KMS-11 (cell line): ENCODE measurements at regions not wholly inside any gene's neighbourhood (a gene's known extent, or its start where the extent isn't known, plus 50 kb on each side); places are given as distances from the start of the nearest gene placed in this dataset.

ENCODE experiments used
- H2AFZ ChIP-seq: fragments of 200-600 bp; sonication (generic); 2 replicates; pipeline ENCODE4 v1.6.1; 2016; ENCODE audit warnings: antibody characterized with exemption, mixed run types, low read depth
- H3K27ac ChIP-seq: fragments of 200-600 bp; sonication (generic); 2 replicates; pipeline ENCODE4 v1.6.1; 2016; ENCODE audit warnings: mild to moderate bottlenecking, mixed run types
- H3K27me3 ChIP-seq: fragments of 200-600 bp; sonication (generic); 2 replicates; pipeline ENCODE4 v1.6.1; 2017; ENCODE audit warnings: mild to moderate bottlenecking, low read depth, mixed run types, moderate library complexity; ENCODE audit not compliant: insufficient read depth
- H3K36me3 ChIP-seq: fragments of 200-600 bp; sonication (generic); 2 replicates; pipeline ENCODE4 v1.6.1; 2017; ENCODE audit warnings: mild to moderate bottlenecking, mixed run types; ENCODE audit not compliant: insufficient read depth
- H3K4me1 ChIP-seq: fragments of 200-600 bp; sonication (generic); 2 replicates; pipeline ENCODE4 v1.6.1; 2016; ENCODE audit warnings: mild to moderate bottlenecking, low read depth, mixed run types; ENCODE audit not compliant: poor library complexity, severe bottlenecking
- H3K4me2 ChIP-seq: fragments of 200-600 bp; sonication (generic); 2 replicates; pipeline ENCODE4 v1.7.0; 2016; ENCODE audit warnings: mild to moderate bottlenecking, mixed run types
- H3K4me3 ChIP-seq: fragments of 200-600 bp; sonication (generic); IDR thresholded peaks from 2 replicates; pipeline ENCODE4 v1.6.1; 2017; ENCODE audit warnings: low read depth, low read length, mixed read lengths; ENCODE audit not compliant: insufficient read depth
- H3K79me2 ChIP-seq: fragments of 200-600 bp; sonication (generic); 2 replicates; pipeline ENCODE4 v1.6.1; 2016; ENCODE audit warnings: low read depth, mixed run types; ENCODE audit not compliant: insufficient read depth
- H3K9ac ChIP-seq: fragments of 200-600 bp; sonication (generic); 2 replicates; pipeline ENCODE4 v1.6.1; 2016; ENCODE audit warnings: mild to moderate bottlenecking, mixed run types
- H4K20me1 ChIP-seq: fragments of 200-600 bp; sonication (generic); 2 replicates; pipeline ENCODE4 v1.6.1; 2016; ENCODE audit warnings: mild to moderate bottlenecking, mixed run types; ENCODE audit not compliant: insufficient read depth
- TF ChIP-seq, protein P1 (sequence below): fragments of 200-600 bp; sonication (generic); conservative IDR thresholded peaks from 2 replicates; pipeline ENCODE4 v1.6.1; 2017; ENCODE audit warnings: low read depth, mild to moderate bottlenecking, antibody characterized with exemption, low read length, moderate library complexity, mixed read lengths

DNA sequence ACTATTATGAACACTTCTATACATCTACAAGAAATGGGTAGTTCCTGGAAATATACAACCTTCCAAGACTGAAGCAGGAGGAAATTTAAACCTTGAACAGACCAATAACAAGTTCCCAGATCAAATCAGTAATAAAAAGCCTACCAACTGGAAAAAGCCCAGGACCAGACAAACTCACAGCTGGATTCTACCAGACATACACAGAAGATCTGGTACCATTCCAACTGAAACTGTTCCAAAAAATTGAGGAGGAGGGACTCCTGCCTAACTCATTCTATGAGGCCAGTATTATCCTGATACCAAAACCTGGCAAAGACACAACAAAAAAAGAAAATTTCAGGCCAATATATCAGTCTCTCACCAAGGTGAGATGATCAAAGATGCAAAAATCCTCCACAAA lies 189.4 kb downstream of the RPS29 start:
- H3K27ac ChIP-seq, result no peak overlapping the region
- no peak overlapping the region for H3K4me2 ChIP-seq
- no peaks in the 10 kb centered on the region for H3K27me3 ChIP-seq
- no peaks in the 10 kb centered on the region for H3K36me3 ChIP-seq
- no peaks in the 10 kb centered on the region for H4K20me1 ChIP-seq
- H3K4me1 ChIP-seq, result no peaks in the 10 kb centered on the region
- no peaks in the 10 kb centered on the region for H3K79me2 ChIP-seq
- TF ChIP-seq, protein P1, sequence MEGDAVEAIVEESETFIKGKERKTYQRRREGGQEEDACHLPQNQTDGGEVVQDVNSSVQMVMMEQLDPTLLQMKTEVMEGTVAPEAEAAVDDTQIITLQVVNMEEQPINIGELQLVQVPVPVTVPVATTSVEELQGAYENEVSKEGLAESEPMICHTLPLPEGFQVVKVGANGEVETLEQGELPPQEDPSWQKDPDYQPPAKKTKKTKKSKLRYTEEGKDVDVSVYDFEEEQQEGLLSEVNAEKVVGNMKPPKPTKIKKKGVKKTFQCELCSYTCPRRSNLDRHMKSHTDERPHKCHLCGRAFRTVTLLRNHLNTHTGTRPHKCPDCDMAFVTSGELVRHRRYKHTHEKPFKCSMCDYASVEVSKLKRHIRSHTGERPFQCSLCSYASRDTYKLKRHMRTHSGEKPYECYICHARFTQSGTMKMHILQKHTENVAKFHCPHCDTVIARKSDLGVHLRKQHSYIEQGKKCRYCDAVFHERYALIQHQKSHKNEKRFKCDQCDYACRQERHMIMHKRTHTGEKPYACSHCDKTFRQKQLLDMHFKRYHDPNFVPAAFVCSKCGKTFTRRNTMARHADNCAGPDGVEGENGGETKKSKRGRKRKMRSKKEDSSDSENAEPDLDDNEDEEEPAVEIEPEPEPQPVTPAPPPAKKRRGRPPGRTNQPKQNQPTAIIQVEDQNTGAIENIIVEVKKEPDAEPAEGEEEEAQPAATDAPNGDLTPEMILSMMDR, result no peak
- H3K9ac ChIP-seq, result no peak overlapping the region
- no peak overlapping the region for H3K4me3 ChIP-seq
- no peak overlapping the region for H2AFZ ChIP-seq

DNA sequence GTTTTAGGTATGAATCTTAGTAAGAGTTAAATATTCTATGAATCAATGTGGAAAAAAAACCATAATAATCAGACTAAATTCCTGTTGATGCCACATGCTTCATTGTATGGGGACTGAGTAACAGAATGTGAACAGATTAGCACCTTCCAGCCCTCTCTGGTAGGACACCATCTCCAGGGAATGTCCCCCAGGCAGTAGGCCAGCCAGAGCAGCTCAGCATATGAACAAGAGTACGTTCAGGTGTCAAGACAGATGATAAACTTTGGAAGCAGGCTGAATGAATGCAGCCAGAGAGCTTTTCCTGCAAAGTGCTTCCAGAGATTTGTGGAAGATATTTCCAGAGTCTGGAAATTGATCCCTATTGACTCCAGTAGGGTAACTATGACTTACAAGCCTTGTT lies 204.4 kb downstream of the RPS29 start:
- Histone ChIP-seq H3K79me2 (no peaks in the 10 kb centered on the region), H2AFZ (no peak overlapping the region), H3K4me3 (no peak overlapping the region), H3K4me2 (no peak overlapping the region), H4K20me1 (no peaks in the 10 kb centered on the region), H3K4me1 (no peaks in the 10 kb centered on the region), H3K9ac (no peak overlapping the region), H3K27ac (no peak overlapping the region), H3K36me3 (no peaks in the 10 kb centered on the region), H3K27me3 (no peaks in the 10 kb centered on the region)
- TF ChIP-seq, protein P1, result no peak

DNA sequence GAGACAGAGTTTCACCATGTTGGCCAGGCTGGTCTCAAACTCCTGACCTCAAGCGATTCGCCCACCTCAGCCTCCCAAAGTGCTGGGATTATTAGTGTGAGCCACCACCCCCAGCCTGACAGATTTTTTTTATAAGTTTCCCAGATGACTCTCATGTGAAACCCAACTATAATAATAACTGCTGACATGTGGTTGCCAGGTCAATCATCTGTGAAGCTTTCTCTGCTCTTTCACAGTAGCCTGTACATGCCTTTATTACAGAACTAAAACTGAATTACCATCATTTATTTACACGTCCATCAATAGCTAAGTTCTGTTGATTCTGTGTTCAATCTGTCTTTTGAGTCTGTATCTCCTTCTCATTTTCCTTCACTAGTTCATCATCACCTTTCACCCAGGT lies 218.5 kb downstream of the RPS29 start:
- H3K4me3 ChIP-seq, result no peak overlapping the region
- TF ChIP-seq, protein P1, result no peak
- H3K79me2 ChIP-seq, result no peaks in the 10 kb centered on the region
- no peak overlapping the region for H3K9ac ChIP-seq
- no peak overlapping the region for H2AFZ ChIP-seq
- no peak overlapping the region for H3K4me2 ChIP-seq
- no peaks in the 10 kb centered on the region for H4K20me1 ChIP-seq
- no peaks in the 10 kb centered on the region for H3K36me3 ChIP-seq
- H3K27ac ChIP-seq, result no peak overlapping the region
- H3K4me1 ChIP-seq, result no peaks in the 10 kb centered on the region
- no peaks in the 10 kb centered on the region for H3K27me3 ChIP-seq

DNA sequence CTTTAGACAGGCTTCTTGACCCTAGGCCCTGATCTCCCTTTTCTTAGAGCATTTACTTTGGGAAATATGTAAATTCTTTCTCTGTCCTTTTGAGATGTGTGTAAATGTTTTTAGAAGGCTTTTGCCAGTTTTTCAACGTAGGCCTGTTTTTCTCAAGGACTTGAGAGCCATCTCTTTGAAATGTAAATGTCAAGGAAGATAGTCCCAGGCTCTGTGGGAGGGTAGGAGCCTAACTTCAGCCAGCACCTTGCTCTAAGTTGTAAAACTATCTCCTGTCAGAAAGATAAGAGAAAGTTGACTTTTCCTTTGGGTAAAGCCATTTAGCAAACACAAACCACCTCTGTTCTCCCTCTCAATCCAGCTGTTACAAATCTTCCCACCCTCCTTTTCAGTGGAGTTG lies 219.8 kb downstream of the RPS29 start:
- H3K4me3 ChIP-seq, result no peak overlapping the region
- H3K36me3 ChIP-seq, result no peaks in the 10 kb centered on the region
- H3K4me2 ChIP-seq, result no peak overlapping the region
- H3K27me3 ChIP-seq, result no peaks in the 10 kb centered on the region
- H3K27ac ChIP-seq, result no peak overlapping the region
- no peaks in the 10 kb centered on the region for H4K20me1 ChIP-seq
- no peak overlapping the region for H3K9ac ChIP-seq
- H2AFZ ChIP-seq, result no peak overlapping the region
- no peaks in the 10 kb centered on the region for H3K4me1 ChIP-seq
- no peaks in the 10 kb centered on the region for H3K79me2 ChIP-seq
- TF ChIP-seq, protein P1, result no peak

DNA sequence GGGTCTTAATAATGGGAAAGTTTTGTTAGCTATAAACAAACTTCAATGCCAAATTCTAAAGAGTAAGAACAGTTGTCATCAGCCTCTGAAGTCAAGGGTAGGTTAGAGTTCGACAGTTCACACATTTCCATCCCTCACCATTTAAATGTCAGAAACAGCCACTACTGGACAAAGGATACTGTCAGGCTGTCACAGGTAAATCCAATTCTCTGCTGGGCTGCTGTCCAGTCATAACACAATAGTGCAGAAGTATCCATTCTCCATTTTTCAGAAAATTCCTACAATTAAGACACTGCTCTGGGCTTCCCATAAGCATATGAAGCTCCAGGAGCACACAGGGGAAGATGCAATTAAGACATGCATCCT lies 221.4 kb downstream of the RPS29 start:
- H3K4me2 ChIP-seq, result no peak overlapping the region
- TF ChIP-seq, protein P1, result no peak
- no peaks in the 10 kb centered on the region for H3K36me3 ChIP-seq
- H3K27ac ChIP-seq, result no peak overlapping the region
- no peak overlapping the region for H3K4me3 ChIP-seq
- no peaks in the 10 kb centered on the region for H3K27me3 ChIP-seq
- H4K20me1 ChIP-seq, result no peaks in the 10 kb centered on the region
- H3K9ac ChIP-seq, result no peak overlapping the region
- no peak overlapping the region for H2AFZ ChIP-seq
- no peaks in the 10 kb centered on the region for H3K4me1 ChIP-seq
- no peaks in the 10 kb centered on the region for H3K79me2 ChIP-seq
